HL-60/S4 treated with retinoic acid at 250 ng/mL for 4 days and 3 days (cell line): ENCODE measurements at regions not wholly inside any gene's neighbourhood (a gene's known extent, or its start where the extent isn't known, plus 50 kb on each side); places are given as distances from the start of the nearest gene placed in this dataset.
"Not testable (repeated sequence)": the region's sequence is repeated elsewhere in the genome, so short reads cannot be mapped to it uniquely, and the experiment has no call there.

Source experiments
- in situ Hi-C: fragments of 300-500 bp; cut with MboI; formaldehyde crosslinking; loops from 2 replicates; pipeline ENCODE4 v1.7.0; 2022; ENCODE audit warnings: low sequenced_read_pairs

- in situ Hi-C loops, result no loop called here
Observed at GRCh38 chr6:14986370-14986769, 259.5 kb upstream of the JARID2 start.

GRCh38 chr6:14987490-14987889 is 258.4 kb upstream of the JARID2 start:
- in situ Hi-C loops, result no loop called here

DNA sequence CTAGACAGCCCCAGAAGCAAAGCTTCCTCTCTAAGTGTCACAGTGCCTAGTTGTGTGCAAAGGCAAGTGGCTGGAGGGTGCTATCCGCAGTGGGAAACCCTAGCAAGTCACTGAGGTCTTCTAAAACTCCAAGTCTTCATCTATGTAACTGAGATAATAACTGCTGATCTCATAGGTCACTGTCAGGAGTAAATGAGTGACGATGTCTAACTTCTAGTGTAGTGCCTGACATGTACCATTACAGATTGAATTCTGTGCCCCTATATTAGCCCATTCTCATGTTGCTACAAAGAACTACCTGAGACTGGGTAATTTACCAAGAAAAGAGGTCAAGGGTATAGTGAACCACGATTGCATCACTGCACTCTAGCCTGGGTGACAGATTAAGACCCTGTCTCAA is 253.5 kb upstream of the JARID2 start:
- in situ Hi-C loops, result no loop called here

DNA sequence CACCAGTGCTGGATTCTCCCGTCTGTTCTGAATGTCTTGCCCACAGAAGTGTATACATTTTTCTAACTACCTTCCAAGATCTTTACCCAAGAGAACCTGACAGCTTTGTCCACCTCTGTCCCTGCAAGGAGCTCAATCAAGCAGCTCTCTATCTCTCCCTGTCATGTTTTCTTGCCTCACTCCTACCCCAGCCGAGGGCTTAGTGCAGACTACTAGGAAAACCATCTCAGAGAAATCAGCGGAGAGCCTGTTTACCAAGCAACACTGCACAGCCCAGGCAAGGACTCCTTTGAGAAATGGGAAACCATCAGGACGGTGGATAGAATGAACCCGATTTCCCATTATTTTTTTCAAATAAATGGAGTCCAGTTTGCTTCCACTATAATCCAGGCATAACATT is 250.7 kb upstream of the JARID2 start:
- in situ Hi-C loops, result no loop called here

DNA sequence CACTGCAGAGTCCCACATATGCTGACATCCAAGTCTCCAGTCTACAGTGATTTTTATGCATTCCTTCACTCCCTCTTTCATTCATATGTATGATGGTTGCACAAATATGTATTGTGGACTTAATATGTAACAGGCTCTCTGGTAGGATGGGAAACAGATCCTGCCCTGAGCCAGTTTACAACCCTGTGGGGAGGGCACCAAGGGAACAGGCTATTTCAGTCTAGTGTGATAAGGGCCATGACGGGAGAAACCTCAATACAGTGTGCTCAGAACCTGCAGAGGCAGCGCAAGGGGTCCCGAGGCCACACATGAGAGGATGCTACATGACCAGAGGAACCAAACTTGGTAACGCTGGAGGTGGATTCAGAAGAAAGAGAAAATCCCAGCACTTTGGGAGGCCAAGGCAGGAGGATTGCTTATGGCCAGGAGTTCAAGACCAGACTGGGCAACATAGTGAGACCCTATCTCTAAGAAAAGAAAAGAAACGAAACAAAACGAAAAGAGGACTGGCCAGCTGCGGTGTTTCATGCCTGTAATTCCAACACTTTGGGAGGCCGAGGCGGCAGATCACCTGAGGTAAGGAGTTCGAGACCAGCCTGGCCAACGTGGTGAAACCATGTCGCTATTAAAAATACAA is 249.8 kb upstream of the JARID2 start:
- in situ Hi-C loops, result no loop called here

DNA sequence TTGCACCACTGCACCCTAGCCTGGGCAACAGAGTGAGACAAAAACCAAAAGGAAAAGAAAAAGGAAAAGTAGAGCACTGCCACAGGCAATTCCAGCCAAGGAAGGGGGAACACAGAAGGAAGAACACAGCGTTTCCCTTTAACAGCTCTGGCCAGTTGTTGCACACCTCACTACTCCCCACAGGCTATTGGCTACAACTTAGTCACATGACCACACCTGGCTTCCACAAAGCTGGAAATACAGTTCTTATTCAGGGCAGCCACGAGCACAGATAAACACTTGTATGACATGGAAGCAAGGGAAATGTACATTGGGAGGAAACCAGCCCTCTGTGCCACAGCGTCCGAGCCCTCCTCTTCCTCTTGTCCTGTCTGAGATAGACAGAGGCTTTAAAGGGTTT is 249.0 kb upstream of the JARID2 start:
- in situ Hi-C loops, result no loop called here

GRCh38 chr6:14997507-14997906 is 248.4 kb upstream of the JARID2 start:
- in situ Hi-C loops, result no loop called here

DNA sequence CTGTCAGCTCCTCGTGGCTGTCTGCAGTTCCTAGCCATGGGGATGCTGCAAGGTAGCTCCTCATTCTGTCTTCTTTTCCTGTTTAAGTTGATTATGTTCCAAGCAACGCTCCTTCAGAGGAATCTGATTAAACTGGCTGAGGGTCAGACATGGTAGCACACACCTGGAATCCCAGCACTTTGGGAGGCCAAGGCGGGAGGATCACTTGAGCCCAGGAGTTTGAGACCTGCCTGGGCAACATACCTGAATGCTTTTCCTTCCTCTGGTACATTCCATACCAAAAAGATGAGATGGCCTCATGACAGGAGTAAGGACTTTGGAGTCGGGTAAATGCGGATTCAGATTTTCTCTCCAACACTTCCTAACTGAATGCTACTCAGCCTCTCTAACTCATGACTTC is 246.8 kb upstream of the JARID2 start:
- in situ Hi-C loops, result no loop called here

GRCh38 chr6:15001326-15001910 is 244.5 kb upstream of the JARID2 start:
- in situ Hi-C loops, result no loop called here

DNA sequence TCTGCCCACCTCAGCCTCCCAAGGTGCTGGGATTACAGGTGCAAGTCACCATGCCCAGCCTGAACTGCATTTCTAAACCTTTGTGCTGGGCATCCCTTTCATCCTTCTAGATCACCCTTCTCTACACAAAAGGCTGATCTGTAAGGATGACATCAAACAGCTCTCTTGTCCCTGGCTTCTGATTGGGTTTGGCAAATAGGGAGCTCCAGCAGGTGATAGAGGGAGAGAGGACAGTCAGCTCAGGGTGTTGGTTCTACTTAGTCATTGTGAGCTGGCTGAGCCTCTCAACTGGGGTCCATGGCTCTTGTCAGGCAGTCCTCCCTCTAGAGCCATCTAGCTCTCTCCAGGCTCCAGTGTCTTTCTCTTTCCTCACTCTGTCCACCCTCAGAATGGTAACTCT is 237.6 kb upstream of the JARID2 start:
- in situ Hi-C loops, result no loop called here

- in situ Hi-C loops, result no loop called here
Observed at GRCh38 chr6:15014958-15015357, 230.9 kb upstream of the JARID2 start.

- in situ Hi-C loops, result no loop called here
Observed at GRCh38 chr6:15016813-15017212, 229.1 kb upstream of the JARID2 start.

- in situ Hi-C loops, result no loop called here
Observed at GRCh38 chr6:15017261-15017660, 228.6 kb upstream of the JARID2 start.

GRCh38 chr6:15017803-15018202 is 228.1 kb upstream of the JARID2 start:
- in situ Hi-C loops, result no loop called here

DNA sequence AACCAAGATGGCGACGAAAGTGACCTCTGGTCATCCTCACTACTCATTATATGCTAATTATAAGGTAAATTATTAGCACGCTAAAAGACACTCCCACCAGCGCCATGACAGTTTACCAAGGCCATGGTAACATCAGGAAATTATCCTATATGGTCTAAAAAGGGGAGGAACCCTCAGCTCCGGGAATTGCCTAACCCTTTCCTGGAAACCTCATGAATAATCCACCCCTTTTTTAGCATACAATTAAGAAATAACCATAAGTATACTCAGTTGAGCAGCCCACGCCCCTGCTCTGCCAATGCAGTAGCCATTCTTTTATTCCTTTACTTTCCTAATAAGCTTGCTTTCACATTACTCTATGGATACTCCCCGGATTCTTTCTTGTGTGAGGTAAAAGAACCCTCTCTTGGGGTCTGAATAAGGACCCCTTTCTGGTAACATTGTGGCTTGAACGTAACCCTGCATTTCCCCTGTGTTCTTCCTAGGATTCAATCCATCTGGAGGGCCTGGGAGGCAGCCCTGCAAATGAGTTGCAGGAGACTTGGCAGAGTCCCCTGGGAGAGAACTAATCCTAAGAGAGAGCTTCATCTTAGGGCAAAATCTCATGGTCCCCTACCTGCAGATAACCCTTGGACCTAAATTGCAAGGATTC is 225.6 kb upstream of the JARID2 start:
- in situ Hi-C loops, result no loop called here

GRCh38 chr6:15021074-15021473 is 224.8 kb upstream of the JARID2 start:
- in situ Hi-C loops, result no loop called here

DNA sequence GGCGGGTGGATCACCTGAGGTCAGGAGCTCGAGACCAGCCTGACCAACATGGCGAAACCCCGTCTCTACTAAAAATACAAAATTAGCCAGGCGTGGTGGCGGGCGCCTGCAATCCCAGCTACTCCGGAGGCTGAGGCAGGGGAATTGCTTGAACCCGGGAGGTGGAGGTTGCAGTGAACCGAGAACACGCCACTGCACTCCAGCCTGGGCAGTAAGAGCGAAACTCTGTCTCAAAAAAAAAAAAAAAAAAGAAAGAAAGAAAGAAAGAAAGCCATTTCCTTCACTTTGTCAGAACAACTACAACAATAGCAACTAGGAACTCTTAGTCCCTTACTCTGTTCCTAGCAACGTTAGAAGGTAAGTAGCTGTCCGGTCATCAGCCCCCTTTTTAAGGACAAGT is 222.9 kb upstream of the JARID2 start:
- in situ Hi-C loops, result not testable (repeated sequence)

- in situ Hi-C loops, result no loop called here
Observed at GRCh38 chr6:15023448-15023847, 222.4 kb upstream of the JARID2 start.

DNA sequence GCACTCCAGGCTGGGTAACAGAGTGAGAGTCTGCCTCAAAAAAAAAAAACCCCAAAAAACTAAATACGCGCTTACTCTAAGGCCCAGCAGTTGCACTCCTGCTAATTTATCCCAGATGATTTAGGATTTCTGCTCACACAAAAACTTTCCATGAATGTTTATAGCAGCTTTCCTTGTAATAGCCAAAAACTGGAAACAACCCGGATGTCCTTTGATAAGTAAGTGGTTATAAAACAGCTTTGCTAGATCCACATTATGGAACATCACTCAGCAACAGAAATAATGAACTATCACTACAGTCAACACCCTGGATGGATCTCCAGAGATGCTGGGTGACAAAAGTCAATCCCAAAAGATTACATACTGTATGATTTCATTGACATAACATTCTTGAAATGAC is 220.4 kb upstream of the JARID2 start:
- in situ Hi-C loops, result no loop called here

- in situ Hi-C loops, result no loop called here
Observed at GRCh38 chr6:15026832-15027231, 219.0 kb upstream of the JARID2 start.

DNA sequence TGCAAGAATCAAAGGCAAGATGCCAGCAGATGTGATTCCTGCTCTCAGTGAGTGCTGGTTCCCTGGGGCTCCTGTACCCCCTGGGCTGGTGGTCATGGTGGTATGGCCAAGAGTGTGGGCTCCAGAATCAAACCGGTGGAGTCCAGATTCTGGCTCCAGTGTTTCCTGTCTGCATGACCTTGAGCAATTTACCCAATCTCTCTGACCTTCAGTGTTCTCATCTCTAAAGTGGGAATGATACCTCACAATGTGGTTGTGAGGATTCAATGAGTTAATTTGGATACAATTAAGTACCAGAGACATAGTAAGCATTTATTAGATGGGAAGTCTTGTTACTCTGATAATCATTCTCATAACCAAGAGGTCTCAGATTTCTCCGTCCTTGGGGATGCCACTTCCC is 218.4 kb upstream of the JARID2 start:
- in situ Hi-C loops, result no loop called here

- in situ Hi-C loops, result no loop called here
Observed at GRCh38 chr6:15032015-15032414, 213.9 kb upstream of the JARID2 start.

GRCh38 chr6:15033850-15034203 is 212.0 kb upstream of the JARID2 start:
- in situ Hi-C loops, result no loop called here
